ENCODE measurements at regions not wholly inside any gene's neighbourhood (a gene's known extent, or its start where the extent isn't known, plus 50 kb on each side); places are given as distances from the start of the nearest gene placed in this dataset.

- 100% methylated on average over 1 of the region's 1 CpG; no CpG with 5 or more reads in 1 of the 2 experiments for WGBS, 2 experiments (ENCODE audit: insufficient coverage in 1 of 2, insufficient read length in 1 of 2)
- no peak overlapping the region for H3K4me3 Mint-ChIP-seq
- no peak for TF ChIP-seq CTCF (conservative IDR thresholded peaks at IDR 0.05)
- no peak overlapping the region for H3K27ac ChIP-seq (ENCODE audit: low read depth, low read length)
- peaks cover 23% of the 10 kb centered on the region for H3K4me1 Mint-ChIP-seq
- H3K27ac Mint-ChIP-seq: no peak overlapping the region
- H3K36me3 Mint-ChIP-seq (ENCODE audit: low read depth): peaks cover 17% of the 10 kb centered on the region
- H3K36me3 ChIP-seq (ENCODE audit: control insufficient read depth, insufficient read depth, low read length): no peaks in the 10 kb centered on the region
- H3K4me1 ChIP-seq (ENCODE audit: control insufficient read depth, insufficient read depth, low read length): peaks cover 11% of the 10 kb centered on the region
- peaks cover 17% of the 10 kb centered on the region for H3K9me3 Mint-ChIP-seq
- no peaks in the 10 kb centered on the region for H3K27me3 ChIP-seq (ENCODE audit: control insufficient read depth, insufficient read depth, low read length, poor library complexity, severe bottlenecking)
- DNase-seq: no peak
- no peaks in the 10 kb centered on the region for H3K27me3 Mint-ChIP-seq (ENCODE audit: insufficient read depth)
- H3K4me3 ChIP-seq (ENCODE audit: low read length): no peak overlapping the region
- H3K9me3 ChIP-seq (ENCODE audit: control insufficient read depth, low read length): peaks cover 18% of the 10 kb centered on the region
- H3K9ac ChIP-seq (ENCODE audit: extremely low read depth, low read length, poor library complexity, severe bottlenecking): no peak overlapping the region
Measured at GRCh38 chr9:115403753-115404152, 285.8 kb upstream of the TNC start.

GRCh38 chr9:115404311-115404710 lies 286.4 kb upstream of the TNC start:
- H3K27me3 Mint-ChIP-seq (ENCODE audit: insufficient read depth): no peaks in the 10 kb centered on the region
- H3K4me1 ChIP-seq (ENCODE audit: control insufficient read depth, insufficient read depth, low read length): peaks cover 6% of the 10 kb centered on the region
- no peak overlapping the region for H3K4me3 Mint-ChIP-seq
- no peaks in the 10 kb centered on the region for H3K27me3 ChIP-seq (ENCODE audit: control insufficient read depth, insufficient read depth, low read length, poor library complexity, severe bottlenecking)
- H3K9me3 ChIP-seq (ENCODE audit: control insufficient read depth, low read length): peaks cover 23% of the 10 kb centered on the region
- TF ChIP-seq CTCF (conservative IDR thresholded peaks at IDR 0.05): no peak
- H3K36me3 ChIP-seq (ENCODE audit: control insufficient read depth, insufficient read depth, low read length): no peaks in the 10 kb centered on the region
- peaks cover 22% of the 10 kb centered on the region for H3K36me3 Mint-ChIP-seq (ENCODE audit: low read depth)
- no peak overlapping the region for H3K9ac ChIP-seq (ENCODE audit: extremely low read depth, low read length, poor library complexity, severe bottlenecking)
- no peak for DNase-seq
- no peak overlapping the region for H3K4me3 ChIP-seq (ENCODE audit: low read length)
- H3K27ac Mint-ChIP-seq: no peak overlapping the region
- H3K27ac ChIP-seq (ENCODE audit: low read depth, low read length): no peak overlapping the region
- H3K4me1 Mint-ChIP-seq: peaks cover 18% of the 10 kb centered on the region
- H3K9me3 Mint-ChIP-seq: peaks cover 22% of the 10 kb centered on the region

- WGBS, 2 experiments (ENCODE audit: insufficient coverage in 1 of 2, insufficient read length in 1 of 2): 100% methylated on average over 1 of the region's 1 CpG; no CpG with 5 or more reads in 1 of the 2 experiments
- H3K9me3 ChIP-seq (ENCODE audit: control insufficient read depth, low read length): peaks cover 26% of the 10 kb centered on the region
- peaks cover 18% of the 10 kb centered on the region for H3K9me3 Mint-ChIP-seq
- H3K9ac ChIP-seq (ENCODE audit: extremely low read depth, low read length, poor library complexity, severe bottlenecking): no peak overlapping the region
- H3K27me3 Mint-ChIP-seq (ENCODE audit: insufficient read depth): no peaks in the 10 kb centered on the region
- peak overlapping the region; percentile 60 for H3K4me3 ChIP-seq (ENCODE audit: low read length)
- TF ChIP-seq CTCF (conservative IDR thresholded peaks at IDR 0.05): no peak
- no peak overlapping the region for H3K4me3 Mint-ChIP-seq
- H3K36me3 Mint-ChIP-seq (ENCODE audit: low read depth): peaks cover 19% of the 10 kb centered on the region
- peaks cover 40% of the 10 kb centered on the region for H3K4me1 Mint-ChIP-seq
- peak overlapping the region; percentile 14 for H3K27ac Mint-ChIP-seq
- DNase-seq: no peak
- H3K27me3 ChIP-seq (ENCODE audit: control insufficient read depth, insufficient read depth, low read length, poor library complexity, severe bottlenecking): no peaks in the 10 kb centered on the region
- no peak overlapping the region for H3K27ac ChIP-seq (ENCODE audit: low read depth, low read length)
- peaks cover 9% of the 10 kb centered on the region for H3K4me1 ChIP-seq (ENCODE audit: control insufficient read depth, insufficient read depth, low read length)
- no peaks in the 10 kb centered on the region for H3K36me3 ChIP-seq (ENCODE audit: control insufficient read depth, insufficient read depth, low read length)
Measured at GRCh38 chr9:115411516-115411915, 293.6 kb upstream of the TNC start.

All from endodermal cell (in vitro differentiated cells).